ENCODE measurements at regions not wholly inside any gene's neighbourhood (a gene's known extent, or its start where the extent isn't known, plus 50 kb on each side); places are given as distances from the start of the nearest gene placed in this dataset.

DNA sequence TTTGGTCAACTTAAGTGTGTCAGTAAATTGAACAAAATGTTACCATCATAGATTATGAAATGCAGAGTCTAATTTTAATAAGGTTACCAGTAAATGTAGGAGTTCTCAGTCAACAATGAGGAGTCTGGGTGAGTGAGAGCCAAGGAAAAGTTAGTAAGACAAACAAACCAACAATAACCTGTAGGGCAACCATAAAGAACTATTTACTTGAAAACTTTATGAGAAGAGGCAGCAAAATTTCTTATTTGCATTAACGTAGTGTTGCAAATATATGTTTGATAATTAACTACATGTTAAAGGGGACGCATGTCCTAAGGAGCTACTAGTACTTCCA is 131.1 kb upstream of the SOX4 start:
- TF ChIP-seq TCF7L2 (IDR thresholded peaks at IDR 0.05; ENCODE audit: borderline replicate concordance, extremely low read depth, insufficient read depth, insufficient read length) (no peak), EGR1 (IDR thresholded peaks at IDR 0.05; ENCODE audit: low read depth) (no peak), SP1 (IDR thresholded peaks at IDR 0.05; ENCODE audit: low read depth) (no peak), ZNF274 (IDR thresholded peaks at IDR 0.05; ENCODE audit: low read depth, low read length) (no peak), EZH2phosphoT487 (IDR thresholded peaks at IDR 0.05; ENCODE audit: borderline replicate concordance) (no peak), POLR2A (IDR thresholded peaks at IDR 0.05; ENCODE audit: borderline replicate concordance, extremely low read depth, insufficient read depth, insufficient read length) (no peak), SRF (IDR thresholded peaks at IDR 0.05; ENCODE audit: low read depth) (no peak), FOSL1 (IDR thresholded peaks at IDR 0.05; ENCODE audit: low read depth) (no peak), JUND (IDR thresholded peaks at IDR 0.05) (no peak), CBX3 (IDR thresholded peaks at IDR 0.05; ENCODE audit: low read depth) (no peak), EZH2 (IDR thresholded peaks at IDR 0.05) (no peak), ZFX (IDR thresholded peaks at IDR 0.05) (no peak)
- TF ChIP-seq, protein P1, sequence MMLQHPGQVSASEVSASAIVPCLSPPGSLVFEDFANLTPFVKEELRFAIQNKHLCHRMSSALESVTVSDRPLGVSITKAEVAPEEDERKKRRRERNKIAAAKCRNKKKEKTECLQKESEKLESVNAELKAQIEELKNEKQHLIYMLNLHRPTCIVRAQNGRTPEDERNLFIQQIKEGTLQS (IDR thresholded peaks at IDR 0.05), result no peak
- TF ChIP-seq, protein P2, sequence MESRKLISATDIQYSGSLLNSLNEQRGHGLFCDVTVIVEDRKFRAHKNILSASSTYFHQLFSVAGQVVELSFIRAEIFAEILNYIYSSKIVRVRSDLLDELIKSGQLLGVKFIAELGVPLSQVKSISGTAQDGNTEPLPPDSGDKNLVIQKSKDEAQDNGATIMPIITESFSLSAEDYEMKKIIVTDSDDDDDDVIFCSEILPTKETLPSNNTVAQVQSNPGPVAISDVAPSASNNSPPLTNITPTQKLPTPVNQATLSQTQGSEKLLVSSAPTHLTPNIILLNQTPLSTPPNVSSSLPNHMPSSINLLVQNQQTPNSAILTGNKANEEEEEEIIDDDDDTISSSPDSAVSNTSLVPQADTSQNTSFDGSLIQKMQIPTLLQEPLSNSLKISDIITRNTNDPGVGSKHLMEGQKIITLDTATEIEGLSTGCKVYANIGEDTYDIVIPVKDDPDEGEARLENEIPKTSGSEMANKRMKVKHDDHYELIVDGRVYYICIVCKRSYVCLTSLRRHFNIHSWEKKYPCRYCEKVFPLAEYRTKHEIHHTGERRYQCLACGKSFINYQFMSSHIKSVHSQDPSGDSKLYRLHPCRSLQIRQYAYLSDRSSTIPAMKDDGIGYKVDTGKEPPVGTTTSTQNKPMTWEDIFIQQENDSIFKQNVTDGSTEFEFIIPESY (IDR thresholded peaks at IDR 0.05; ENCODE audit: extremely low read depth, insufficient replicate concordance, low read length), result no peak
- TF ChIP-seq, protein P3, sequence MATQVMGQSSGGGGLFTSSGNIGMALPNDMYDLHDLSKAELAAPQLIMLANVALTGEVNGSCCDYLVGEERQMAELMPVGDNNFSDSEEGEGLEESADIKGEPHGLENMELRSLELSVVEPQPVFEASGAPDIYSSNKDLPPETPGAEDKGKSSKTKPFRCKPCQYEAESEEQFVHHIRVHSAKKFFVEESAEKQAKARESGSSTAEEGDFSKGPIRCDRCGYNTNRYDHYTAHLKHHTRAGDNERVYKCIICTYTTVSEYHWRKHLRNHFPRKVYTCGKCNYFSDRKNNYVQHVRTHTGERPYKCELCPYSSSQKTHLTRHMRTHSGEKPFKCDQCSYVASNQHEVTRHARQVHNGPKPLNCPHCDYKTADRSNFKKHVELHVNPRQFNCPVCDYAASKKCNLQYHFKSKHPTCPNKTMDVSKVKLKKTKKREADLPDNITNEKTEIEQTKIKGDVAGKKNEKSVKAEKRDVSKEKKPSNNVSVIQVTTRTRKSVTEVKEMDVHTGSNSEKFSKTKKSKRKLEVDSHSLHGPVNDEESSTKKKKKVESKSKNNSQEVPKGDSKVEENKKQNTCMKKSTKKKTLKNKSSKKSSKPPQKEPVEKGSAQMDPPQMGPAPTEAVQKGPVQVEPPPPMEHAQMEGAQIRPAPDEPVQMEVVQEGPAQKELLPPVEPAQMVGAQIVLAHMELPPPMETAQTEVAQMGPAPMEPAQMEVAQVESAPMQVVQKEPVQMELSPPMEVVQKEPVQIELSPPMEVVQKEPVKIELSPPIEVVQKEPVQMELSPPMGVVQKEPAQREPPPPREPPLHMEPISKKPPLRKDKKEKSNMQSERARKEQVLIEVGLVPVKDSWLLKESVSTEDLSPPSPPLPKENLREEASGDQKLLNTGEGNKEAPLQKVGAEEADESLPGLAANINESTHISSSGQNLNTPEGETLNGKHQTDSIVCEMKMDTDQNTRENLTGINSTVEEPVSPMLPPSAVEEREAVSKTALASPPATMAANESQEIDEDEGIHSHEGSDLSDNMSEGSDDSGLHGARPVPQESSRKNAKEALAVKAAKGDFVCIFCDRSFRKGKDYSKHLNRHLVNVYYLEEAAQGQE (IDR thresholded peaks at IDR 0.05; ENCODE audit: low read depth), result no peak
- TF ChIP-seq, protein P4, sequence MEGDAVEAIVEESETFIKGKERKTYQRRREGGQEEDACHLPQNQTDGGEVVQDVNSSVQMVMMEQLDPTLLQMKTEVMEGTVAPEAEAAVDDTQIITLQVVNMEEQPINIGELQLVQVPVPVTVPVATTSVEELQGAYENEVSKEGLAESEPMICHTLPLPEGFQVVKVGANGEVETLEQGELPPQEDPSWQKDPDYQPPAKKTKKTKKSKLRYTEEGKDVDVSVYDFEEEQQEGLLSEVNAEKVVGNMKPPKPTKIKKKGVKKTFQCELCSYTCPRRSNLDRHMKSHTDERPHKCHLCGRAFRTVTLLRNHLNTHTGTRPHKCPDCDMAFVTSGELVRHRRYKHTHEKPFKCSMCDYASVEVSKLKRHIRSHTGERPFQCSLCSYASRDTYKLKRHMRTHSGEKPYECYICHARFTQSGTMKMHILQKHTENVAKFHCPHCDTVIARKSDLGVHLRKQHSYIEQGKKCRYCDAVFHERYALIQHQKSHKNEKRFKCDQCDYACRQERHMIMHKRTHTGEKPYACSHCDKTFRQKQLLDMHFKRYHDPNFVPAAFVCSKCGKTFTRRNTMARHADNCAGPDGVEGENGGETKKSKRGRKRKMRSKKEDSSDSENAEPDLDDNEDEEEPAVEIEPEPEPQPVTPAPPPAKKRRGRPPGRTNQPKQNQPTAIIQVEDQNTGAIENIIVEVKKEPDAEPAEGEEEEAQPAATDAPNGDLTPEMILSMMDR (IDR thresholded peaks at IDR 0.05 in 2 of 3, conservative IDR thresholded peaks at IDR 0.05 in 1 of 3; ENCODE audit: borderline replicate concordance in 1 of 3, insufficient read depth in 1 of 3, low read depth in 2 of 3, low read length in 2 of 3), result no peak
- POLR2A ChIA-PET, result no interaction called here
- Histone ChIP-seq H3K9ac (ENCODE audit: low read length) (no peak overlapping the region), H3K9me2 (ENCODE audit: insufficient read depth) (no peaks in the 10 kb centered on the region), H3K4me2 (ENCODE audit: low read length) (no peak overlapping the region), H3K4me3 (replicated peaks in 1 of 2; ENCODE audit: low read depth in 1 of 2, low read length in 2 of 2) (no peak overlapping the region), H3K79me2 (ENCODE audit: insufficient read depth, low read length) (no peaks in the 10 kb centered on the region), H4K20me1 (ENCODE audit: insufficient read depth) (no peaks in the 10 kb centered on the region), H3K4me1 (ENCODE audit: control insufficient read depth in 1 of 2, insufficient read depth in 2 of 2, low read length in 2 of 2) (no peaks in the 10 kb centered on the region), H3K36me3 (ENCODE audit: control insufficient read depth in 1 of 2, insufficient read depth in 2 of 2, low read length in 2 of 2) (no peaks in the 10 kb centered on the region), H2AFZ (ENCODE audit: low read depth, low read length, poor library complexity, severe bottlenecking) (no peak overlapping the region), H3K9me3 (ENCODE audit: control insufficient read depth in 1 of 2, insufficient read depth in 1 of 2, low read depth in 1 of 2, low read length in 2 of 2) (no peaks in the 10 kb centered on the region), H3K27me3 (ENCODE audit: insufficient read depth, low read length) (no peaks in the 10 kb centered on the region), H3K27ac (ENCODE audit: low read depth, low read length) (no peak overlapping the region)
- intact Hi-C loops (cut with micrococcal nuclease), result no loop called here
- RAD21 ChIA-PET (ENCODE audit: low non-redundant PET in 1 of 2, low total read pairs in 2 of 2, uncharacterized antibody in 2 of 2, unreplicated experiment in 2 of 2), result no interaction called here
- BruUV-seq (replicated peaks), result no TSS peak
- DNase-seq (ENCODE audit: low read depth, low spot score) (no peak), ATAC-seq (no peak)
- CTCF ChIA-PET, result no interaction called here

All from HCT116 (cell line).